ENCODE measurements at regions not wholly inside any gene's neighbourhood (a gene's known extent, or its start where the extent isn't known, plus 50 kb on each side); places are given as distances from the start of the nearest gene placed in this dataset.

DNA sequence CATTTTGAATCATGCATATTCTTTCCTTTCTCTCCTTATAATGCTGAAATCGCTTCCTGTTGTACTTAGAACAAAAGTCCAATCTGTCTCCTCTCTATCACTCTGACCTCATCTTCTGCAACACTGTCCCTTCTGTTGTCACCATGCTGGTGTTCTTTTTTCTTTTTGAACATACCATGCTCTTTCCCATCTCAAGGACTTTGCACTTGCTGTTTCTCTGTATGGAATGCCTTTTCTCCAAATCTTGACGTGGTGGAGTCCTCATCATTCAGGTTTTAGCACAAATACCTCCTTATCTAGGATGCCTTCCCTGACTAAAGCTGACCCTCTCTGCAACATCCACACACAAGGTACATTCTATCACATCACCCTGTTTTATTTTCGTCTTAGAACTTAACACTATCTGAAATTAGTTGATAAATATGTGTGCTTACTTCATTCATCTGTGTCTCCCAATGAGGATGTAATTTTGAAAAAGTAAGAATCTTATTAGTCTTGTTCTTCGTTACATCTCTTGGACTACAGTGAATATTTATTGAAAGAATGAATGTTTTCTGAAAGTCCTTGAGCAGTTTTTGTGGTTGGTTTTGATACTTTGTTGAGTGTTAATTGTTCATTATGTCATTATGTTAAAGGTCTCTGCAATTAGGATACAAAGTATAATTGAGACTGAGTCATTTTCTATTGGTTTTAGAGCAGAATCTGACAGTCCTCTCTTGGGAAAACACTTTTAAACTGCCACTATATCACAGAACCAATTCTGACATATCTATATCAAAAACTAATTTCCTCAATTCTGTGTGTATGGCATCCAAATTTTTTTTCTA, 145.3 kb upstream of the RASA1 start:
- Histone ChIP-seq H3K9ac (ENCODE audit: low read length) (no peak overlapping the region), H2AFZ (ENCODE audit: low read depth, low read length, severe bottlenecking) (no peak overlapping the region), H3K27me3 (ENCODE audit: low read length) (no peaks in the 10 kb centered on the region), H3K4me2 (ENCODE audit: low read depth, low read length, poor library complexity, severe bottlenecking) (no peak overlapping the region), H3K4me3 (ENCODE audit: insufficient read depth, low read length, poor library complexity, severe bottlenecking) (no peak overlapping the region), H3K36me3 (ENCODE audit: low read length) (no peaks in the 10 kb centered on the region), H3K9me2 (replicated peaks; ENCODE audit: insufficient read depth, low read length) (no peaks in the 10 kb centered on the region), H3K79me2 (ENCODE audit: insufficient read depth, low read length) (no peaks in the 10 kb centered on the region), H3F3A (ENCODE audit: insufficient read depth) (no peaks in the 10 kb centered on the region), H4K20me1 (ENCODE audit: low read depth, low read length) (no peaks in the 10 kb centered on the region), H3K9me3 (ENCODE audit: insufficient read depth, low read length) (no peaks in the 10 kb centered on the region), H3K27ac (ENCODE audit: low read depth, low read length) (no peak overlapping the region)
- no peak for TF ChIP-seq EZH2phosphoT487 (conservative IDR thresholded peaks at IDR 0.05; ENCODE audit: low read length)
- TF ChIP-seq, protein P1, sequence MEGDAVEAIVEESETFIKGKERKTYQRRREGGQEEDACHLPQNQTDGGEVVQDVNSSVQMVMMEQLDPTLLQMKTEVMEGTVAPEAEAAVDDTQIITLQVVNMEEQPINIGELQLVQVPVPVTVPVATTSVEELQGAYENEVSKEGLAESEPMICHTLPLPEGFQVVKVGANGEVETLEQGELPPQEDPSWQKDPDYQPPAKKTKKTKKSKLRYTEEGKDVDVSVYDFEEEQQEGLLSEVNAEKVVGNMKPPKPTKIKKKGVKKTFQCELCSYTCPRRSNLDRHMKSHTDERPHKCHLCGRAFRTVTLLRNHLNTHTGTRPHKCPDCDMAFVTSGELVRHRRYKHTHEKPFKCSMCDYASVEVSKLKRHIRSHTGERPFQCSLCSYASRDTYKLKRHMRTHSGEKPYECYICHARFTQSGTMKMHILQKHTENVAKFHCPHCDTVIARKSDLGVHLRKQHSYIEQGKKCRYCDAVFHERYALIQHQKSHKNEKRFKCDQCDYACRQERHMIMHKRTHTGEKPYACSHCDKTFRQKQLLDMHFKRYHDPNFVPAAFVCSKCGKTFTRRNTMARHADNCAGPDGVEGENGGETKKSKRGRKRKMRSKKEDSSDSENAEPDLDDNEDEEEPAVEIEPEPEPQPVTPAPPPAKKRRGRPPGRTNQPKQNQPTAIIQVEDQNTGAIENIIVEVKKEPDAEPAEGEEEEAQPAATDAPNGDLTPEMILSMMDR (IDR thresholded peaks at IDR 0.05; ENCODE audit: insufficient read depth, low read length, poor library complexity, severe bottlenecking) = no peak

DNA sequence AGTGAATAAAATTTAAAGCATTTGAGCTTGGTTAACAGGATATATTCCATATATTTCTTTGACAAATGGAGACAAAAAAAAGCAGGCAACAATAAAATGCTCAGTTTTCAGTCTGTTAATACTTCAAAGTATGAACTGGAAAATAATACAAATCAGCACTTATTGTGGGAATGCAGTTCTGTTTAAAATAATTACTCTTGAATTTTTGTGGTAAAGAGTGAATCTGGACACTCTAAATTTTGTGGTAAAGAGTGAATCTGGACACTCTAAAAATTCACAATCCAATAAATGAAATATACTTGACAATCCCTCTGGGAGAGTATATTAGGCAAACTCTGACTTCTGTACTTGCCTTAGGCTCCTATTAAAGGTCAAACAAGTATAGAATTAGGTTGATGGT, 141.9 kb upstream of the RASA1 start:
- Histone ChIP-seq H3K9me2 (replicated peaks; ENCODE audit: insufficient read depth, low read length) (no peaks in the 10 kb centered on the region), H2AFZ (ENCODE audit: low read depth, low read length, severe bottlenecking) (no peak overlapping the region), H3K4me3 (ENCODE audit: insufficient read depth, low read length, poor library complexity, severe bottlenecking) (no peak overlapping the region), H3K27me3 (ENCODE audit: low read length) (no peaks in the 10 kb centered on the region), H3K27ac (ENCODE audit: low read depth, low read length) (no peak overlapping the region), H3K9me3 (ENCODE audit: insufficient read depth, low read length) (no peaks in the 10 kb centered on the region), H3K9ac (ENCODE audit: low read length) (no peak overlapping the region), H3K4me2 (ENCODE audit: low read depth, low read length, poor library complexity, severe bottlenecking) (no peak overlapping the region), H4K20me1 (ENCODE audit: low read depth, low read length) (no peaks in the 10 kb centered on the region), H3K36me3 (ENCODE audit: low read length) (no peaks in the 10 kb centered on the region), H3K79me2 (ENCODE audit: insufficient read depth, low read length) (no peaks in the 10 kb centered on the region), H3F3A (ENCODE audit: insufficient read depth) (no peaks in the 10 kb centered on the region)
- TF ChIP-seq EZH2phosphoT487 (conservative IDR thresholded peaks at IDR 0.05; ENCODE audit: low read length) = no peak
- TF ChIP-seq, protein P1 (IDR thresholded peaks at IDR 0.05; ENCODE audit: insufficient read depth, low read length, poor library complexity, severe bottlenecking) = no peak

DNA sequence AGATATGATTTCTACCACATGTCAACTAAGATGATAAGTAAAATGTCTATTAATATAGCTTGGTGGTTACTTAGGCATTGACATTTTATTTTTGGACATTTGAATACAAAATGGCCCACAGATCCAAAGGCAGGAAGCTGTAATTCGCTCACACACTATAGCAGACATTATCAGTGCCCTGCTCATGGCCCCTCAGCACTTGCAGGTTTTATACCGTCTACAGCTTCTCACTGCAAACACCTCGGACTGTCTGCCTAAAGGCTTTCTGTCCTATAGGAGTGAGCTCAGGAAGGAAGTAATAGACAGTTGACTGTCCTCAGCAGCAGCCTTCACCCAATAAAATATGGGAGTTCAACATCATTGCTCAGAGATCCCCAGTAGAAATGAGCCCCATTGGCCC, 140.8 kb upstream of the RASA1 start:
- H2AFZ ChIP-seq (ENCODE audit: low read depth, low read length, severe bottlenecking) = no peak overlapping the region
- H3K9me3 ChIP-seq (ENCODE audit: insufficient read depth, low read length) = no peaks in the 10 kb centered on the region
- H3F3A ChIP-seq (ENCODE audit: insufficient read depth) = no peaks in the 10 kb centered on the region
- no peak for TF ChIP-seq EZH2phosphoT487 (conservative IDR thresholded peaks at IDR 0.05; ENCODE audit: low read length)
- TF ChIP-seq, protein P1 (IDR thresholded peaks at IDR 0.05; ENCODE audit: insufficient read depth, low read length, poor library complexity, severe bottlenecking) = no peak
- no peaks in the 10 kb centered on the region for H3K79me2 ChIP-seq (ENCODE audit: insufficient read depth, low read length)
- no peaks in the 10 kb centered on the region for H3K27me3 ChIP-seq (ENCODE audit: low read length)
- H3K9me2 ChIP-seq (replicated peaks; ENCODE audit: insufficient read depth, low read length) = no peaks in the 10 kb centered on the region
- no peaks in the 10 kb centered on the region for H4K20me1 ChIP-seq (ENCODE audit: low read depth, low read length)
- H3K36me3 ChIP-seq (ENCODE audit: low read length) = no peaks in the 10 kb centered on the region
- no peak overlapping the region for H3K9ac ChIP-seq (ENCODE audit: low read length)
- no peak overlapping the region for H3K4me2 ChIP-seq (ENCODE audit: low read depth, low read length, poor library complexity, severe bottlenecking)
- no peak overlapping the region for H3K27ac ChIP-seq (ENCODE audit: low read depth, low read length)
- no peak overlapping the region for H3K4me3 ChIP-seq (ENCODE audit: insufficient read depth, low read length, poor library complexity, severe bottlenecking)
